GM12864 (cell line): ENCODE measurements at regions not wholly inside any gene's neighbourhood (a gene's known extent, or its start where the extent isn't known, plus 50 kb on each side); places are given as distances from the start of the nearest gene placed in this dataset.
"Not testable (repeated sequence)": the region's sequence is repeated elsewhere in the genome, so short reads cannot be mapped to it uniquely, and the experiment has no call there.

Source experiments
- DNase-seq: peaks from one replicate; pipeline ENCODE4 v3.0.0-alpha.2; 2011; ENCODE audit warnings: low read depth
- H3K4me3 ChIP-seq: 2 replicates; pipeline ENCODE4 v1.5.1; 2011; ENCODE audit warnings: mild to moderate bottlenecking, low read depth, low read length, control low read depth
- CTCF ChIP-seq: IDR thresholded peaks from 2 replicates; pipeline ENCODE4 v1.5.1; 2011; ENCODE audit warnings: low read depth, mild to moderate bottlenecking, moderate library complexity, low read length, control low read depth, inconsistent platforms; ENCODE audit errors: missing control alignments

GRCh38 chr14:97116546-97116945 lies 319.4 kb downstream of the VRK1 start:
- TF ChIP-seq CTCF = no peak
- H3K4me3 ChIP-seq = no peak overlapping the region
- no peak for DNase-seq

GRCh38 chr14:97117693-97118092 lies 320.5 kb downstream of the VRK1 start:
- no peak for TF ChIP-seq CTCF
- H3K4me3 ChIP-seq = no peak overlapping the region

GRCh38 chr14:97120204-97120603 lies 323.0 kb downstream of the VRK1 start:
- no peak for TF ChIP-seq CTCF
- H3K4me3 ChIP-seq = no peak overlapping the region
- DNase-seq = no peak

More at GRCh38 chr14:97117693-97118092, 320.5 kb downstream of the VRK1 start:
- no peak for DNase-seq

GRCh38 chr14:97120611-97121031 lies 323.4 kb downstream of the VRK1 start:
- no peak for DNase-seq
- TF ChIP-seq CTCF = no peak
- no peak overlapping the region for H3K4me3 ChIP-seq

GRCh38 chr14:97129639-97130038 lies 332.5 kb downstream of the VRK1 start:
- no peak for TF ChIP-seq CTCF
- no peak for DNase-seq
- no peak overlapping the region for H3K4me3 ChIP-seq

- not testable (repeated sequence) for DNase-seq, H3K4me3 ChIP-seq
Observed at GRCh38 chr14:97135847-97136246, 338.7 kb downstream of the VRK1 start.

- DNase-seq = no peak
- no peak overlapping the region for H3K4me3 ChIP-seq
- TF ChIP-seq CTCF = no peak
Observed at GRCh38 chr14:97137705-97138104, 340.5 kb downstream of the VRK1 start.

- H3K4me3 ChIP-seq = no peak overlapping the region
- DNase-seq = no peak
- TF ChIP-seq CTCF = no peak
Observed at GRCh38 chr14:97138801-97139200, 341.6 kb downstream of the VRK1 start.
